ENCODE measurements at regions not wholly inside any gene's neighbourhood (a gene's known extent, or its start where the extent isn't known, plus 50 kb on each side); places are given as distances from the start of the nearest gene placed in this dataset.

- no peak for DNase-seq
Observed at GRCh38 chr10:78274491-78274890, 240.8 kb downstream of the RPS24 start.

GRCh38 chr10:78276139-78276538 lies 242.5 kb downstream of the RPS24 start:
- no peak for DNase-seq

DNA sequence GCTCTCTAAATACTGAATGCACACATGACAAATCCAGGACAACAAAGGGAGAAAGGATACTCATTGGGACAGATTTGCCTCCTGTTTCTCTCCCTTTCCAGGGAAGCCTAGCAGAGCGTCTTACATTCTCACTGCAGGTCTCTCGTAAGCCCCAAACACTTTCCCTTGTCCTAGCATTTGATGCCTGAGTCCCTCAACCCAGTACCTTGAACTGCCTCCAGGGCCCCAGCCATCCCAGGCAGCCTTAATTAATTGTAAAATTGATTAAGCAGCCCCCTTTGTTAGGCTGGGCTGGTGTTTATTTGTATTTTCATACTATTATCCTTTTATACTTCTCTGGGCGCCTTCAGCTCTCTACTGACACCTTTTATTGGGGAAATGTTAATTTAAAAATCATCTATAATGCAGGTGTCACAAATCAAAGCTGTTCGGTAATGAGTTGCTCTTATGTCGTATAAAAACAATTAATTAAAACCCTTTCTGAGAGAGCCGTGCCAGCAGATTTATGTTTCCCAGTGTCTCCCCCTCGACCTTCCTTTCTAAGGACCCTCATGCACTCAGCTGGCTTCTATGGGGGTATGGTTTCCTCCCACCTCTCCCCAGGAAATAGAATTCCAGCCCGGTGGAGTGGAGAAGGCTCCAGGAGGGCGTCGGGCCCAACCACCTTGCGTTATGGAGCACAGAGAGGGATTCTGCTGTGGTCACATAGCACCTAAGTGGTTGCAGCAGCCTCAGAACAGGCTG lies 243.8 kb downstream of the RPS24 start:
- DNase-seq: peak; percentile 42

GRCh38 chr10:78278058-78278404 lies 244.4 kb downstream of the RPS24 start:
- no peak for DNase-seq

DNA sequence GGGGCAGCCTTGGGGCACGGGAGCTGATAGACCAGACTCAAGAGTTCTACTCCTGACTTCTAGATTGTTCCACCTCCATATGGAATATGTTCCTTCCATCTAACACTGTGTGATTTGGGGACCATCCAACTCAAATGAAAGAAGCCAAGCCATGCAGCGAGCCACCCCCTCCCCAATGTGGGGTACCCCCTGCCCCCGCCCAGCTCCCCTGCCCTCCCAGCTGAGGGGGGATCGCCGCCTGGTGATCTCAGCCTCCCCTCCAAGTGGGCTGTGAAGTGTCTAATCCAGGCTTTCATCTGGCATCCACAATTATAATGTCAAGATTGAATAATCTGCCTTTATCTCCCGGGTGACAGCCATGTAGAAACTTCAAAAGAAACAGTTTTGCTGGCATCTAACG lies 246.1 kb downstream of the RPS24 start:
- no peak for DNase-seq

- no peak for DNase-seq
Observed at GRCh38 chr10:78280604-78281003, 246.9 kb downstream of the RPS24 start.

DNA sequence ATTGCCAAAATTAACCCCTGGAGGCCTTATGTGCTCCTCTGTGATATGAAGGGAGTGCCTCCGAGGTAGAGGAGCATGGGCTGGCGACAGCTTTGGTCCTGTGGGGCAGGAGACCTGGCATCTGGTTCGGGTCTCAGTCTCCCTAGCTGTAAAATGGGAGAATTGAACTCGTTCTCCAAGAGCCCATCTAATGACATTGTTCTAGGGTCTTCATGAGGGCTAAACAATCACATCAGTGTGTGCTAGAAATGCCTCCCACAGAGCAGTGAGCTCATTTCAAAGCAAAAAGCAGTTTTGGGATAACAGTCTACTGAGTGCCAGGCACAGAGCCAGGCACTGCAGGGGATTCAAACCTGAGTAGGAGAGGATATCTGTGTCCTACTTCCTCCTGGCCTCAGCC lies 248.0 kb downstream of the RPS24 start:
- no peak for DNase-seq

DNA sequence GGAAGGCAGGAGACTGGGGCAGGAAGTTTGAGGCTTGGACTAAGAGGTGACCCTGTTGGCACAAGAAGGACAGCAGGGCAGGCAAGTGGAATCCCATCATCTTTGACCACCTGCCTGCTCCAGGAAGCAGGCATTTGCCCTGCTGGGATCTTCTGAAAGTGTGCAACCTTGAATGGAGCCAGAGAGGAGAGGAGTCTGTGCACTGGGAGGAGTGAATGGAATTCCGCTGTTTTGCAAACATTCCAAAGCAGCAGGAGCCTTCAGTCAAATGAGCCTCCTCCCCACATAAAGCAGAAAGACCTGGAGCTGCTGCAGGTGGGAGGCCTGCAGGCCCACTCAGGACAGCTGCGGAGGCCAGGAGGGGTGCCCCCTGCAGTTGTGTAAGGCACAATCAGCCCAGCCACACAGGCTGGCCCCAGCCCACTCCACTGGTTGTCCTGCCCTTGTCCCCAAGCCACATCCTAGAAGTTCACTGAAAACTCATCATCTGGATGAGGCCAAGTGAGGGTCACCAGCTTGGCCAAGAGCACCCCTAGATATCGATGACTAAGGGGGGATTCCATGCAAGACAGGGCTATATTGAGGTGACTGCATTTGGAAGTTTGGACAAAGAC lies 249.5 kb downstream of the RPS24 start:
- no peak for DNase-seq

DNA sequence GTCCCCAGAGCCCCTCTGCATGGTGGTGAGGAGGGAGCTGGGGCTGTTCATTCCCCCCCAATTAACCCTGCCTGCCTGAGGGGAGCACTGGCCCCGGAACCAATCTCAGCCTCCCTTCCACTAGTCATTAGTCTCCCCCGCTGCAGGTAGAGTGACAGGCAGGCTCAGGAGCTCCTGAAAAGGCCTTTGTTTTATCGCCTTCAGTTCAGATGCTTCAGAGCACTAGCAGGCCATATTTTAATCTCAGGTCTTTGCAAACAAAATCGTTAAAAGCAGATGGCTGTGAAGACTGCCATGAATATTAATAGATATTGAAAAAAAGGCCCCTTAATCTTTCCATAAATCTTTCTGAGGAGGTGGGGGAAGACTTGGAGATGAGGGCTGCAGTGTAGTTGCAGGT lies 250.7 kb downstream of the RPS24 start:
- no peak for DNase-seq

GRCh38 chr10:78285226-78285625 lies 251.6 kb downstream of the RPS24 start:
- no peak for DNase-seq

DNA sequence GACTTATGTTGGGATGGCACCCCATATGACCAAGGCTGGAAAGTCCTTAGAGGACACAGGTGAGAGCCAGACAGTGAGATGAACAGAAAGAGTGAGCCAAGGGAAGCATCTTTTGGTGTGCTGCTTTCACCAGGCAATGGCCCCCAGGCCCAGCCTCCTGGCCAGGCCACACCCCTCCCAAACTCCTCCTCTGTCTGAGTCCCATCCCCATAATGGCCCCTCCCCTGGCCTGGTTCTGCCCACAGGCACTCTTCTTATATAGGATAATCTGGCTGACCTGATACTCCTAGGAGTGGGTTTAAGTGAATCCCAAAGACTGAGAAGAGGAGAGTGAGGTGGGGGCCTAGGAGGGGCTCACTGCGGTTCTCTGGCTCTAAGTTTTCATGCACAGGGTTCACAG lies 252.5 kb downstream of the RPS24 start:
- no peak for DNase-seq

DNA sequence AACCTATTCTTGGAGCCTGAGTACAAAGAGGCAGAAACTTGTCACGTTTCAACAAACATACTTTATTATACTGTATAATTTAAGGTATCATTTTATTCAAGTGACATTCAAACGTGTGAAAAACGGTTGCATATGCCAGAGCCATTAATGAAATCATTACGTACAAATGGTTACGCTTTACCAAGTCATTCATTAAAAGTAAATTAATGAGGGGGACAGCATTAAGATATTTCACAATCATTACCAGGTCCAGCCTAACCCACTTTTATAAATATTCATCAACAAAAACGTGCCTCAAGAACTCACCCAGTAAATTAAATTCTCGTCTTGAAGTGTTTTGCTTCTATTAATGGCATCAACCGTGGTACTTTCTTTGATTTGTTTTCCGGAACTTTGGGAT lies 253.0 kb downstream of the RPS24 start:
- DNase-seq: no peak

GRCh38 chr10:78287618-78288017 lies 254.0 kb downstream of the RPS24 start:
- no peak for DNase-seq

DNA sequence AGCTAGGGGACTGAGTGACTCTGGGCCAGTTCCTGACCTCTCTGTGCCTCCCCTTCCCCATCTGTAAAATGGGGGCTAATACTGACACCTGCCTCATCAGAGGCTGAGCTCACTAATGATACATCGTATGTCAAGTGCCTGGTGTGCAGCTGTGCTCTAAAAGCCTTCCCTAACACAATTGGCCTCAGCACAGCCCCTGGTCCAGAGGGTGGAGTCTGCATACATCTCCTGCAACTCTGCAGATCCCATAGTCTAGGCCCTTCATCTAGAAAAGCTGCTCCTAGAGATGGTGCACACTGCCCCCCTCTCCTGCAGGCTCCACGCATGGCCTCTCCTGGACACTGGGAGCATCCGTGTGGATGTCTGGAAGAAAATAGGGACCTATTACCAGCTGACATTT lies 255.0 kb downstream of the RPS24 start:
- DNase-seq: no peak

- DNase-seq: no peak
Observed at GRCh38 chr10:78290131-78290750, 256.6 kb downstream of the RPS24 start.

GRCh38 chr10:78291722-78292121 lies 258.1 kb downstream of the RPS24 start:
- no peak for DNase-seq

- no peak for DNase-seq
Observed at GRCh38 chr10:78292250-78292981, 258.8 kb downstream of the RPS24 start.

DNA sequence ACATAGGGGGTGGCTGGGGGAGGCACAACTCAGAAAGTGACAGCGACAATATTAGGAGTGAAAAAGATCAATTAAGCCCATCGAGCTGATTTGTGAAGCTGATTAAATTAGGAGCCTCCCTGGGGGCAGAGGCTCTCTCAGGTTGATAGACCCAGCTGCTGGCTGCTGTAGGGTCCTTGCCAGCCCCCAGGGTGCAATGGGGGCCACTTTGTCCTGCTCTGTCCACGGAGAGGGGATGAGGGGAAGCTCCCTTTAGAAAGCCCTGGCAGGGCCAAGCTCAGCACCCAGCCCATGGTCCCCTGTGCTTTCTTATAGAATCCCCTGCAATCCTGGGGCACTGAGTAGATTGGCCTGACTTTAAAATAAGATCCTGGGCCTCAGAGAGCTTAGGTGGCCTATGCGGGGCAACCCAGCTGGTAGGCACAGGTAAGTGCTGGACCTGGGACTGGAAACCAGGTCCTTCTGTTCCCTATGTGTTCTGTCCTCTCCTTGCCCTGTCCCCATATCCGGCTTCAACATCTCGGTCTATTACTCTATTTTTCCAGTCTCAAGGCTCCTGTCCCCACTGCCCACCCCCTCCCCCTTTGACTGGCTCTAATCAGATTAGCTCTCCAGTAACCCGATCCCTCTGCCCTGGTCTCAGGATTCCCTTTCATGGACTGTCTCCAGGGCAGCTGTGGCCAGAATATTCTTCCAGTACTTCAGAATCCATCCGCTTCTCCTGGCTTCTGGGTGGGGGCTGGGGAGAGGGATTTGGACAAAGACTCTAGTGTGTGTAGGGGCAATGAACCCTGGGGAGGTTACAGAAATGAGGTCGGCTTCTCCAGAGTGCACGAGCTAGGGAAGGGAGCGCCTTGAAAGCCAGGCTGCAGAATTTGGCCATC lies 259.6 kb downstream of the RPS24 start:
- peak; percentile 47 for DNase-seq

- DNase-seq: no peak
Observed at GRCh38 chr10:78295242-78295641, 261.6 kb downstream of the RPS24 start.

- DNase-seq: no peak
Observed at GRCh38 chr10:78296785-78297184, 263.1 kb downstream of the RPS24 start.

- no peak for DNase-seq
Observed at GRCh38 chr10:78297997-78298396, 264.3 kb downstream of the RPS24 start.

GRCh38 chr10:78298835-78299234 lies 265.2 kb downstream of the RPS24 start:
- no peak for DNase-seq
